Panc1 (cell line): ENCODE measurements at regions not wholly inside any gene's neighbourhood (a gene's known extent, or its start where the extent isn't known, plus 50 kb on each side); places are given as distances from the start of the nearest gene placed in this dataset.

Source experiments
- ATAC-seq: fragments of 200-7000 bp; cut with Tn5 transposase; 2 replicates; pipeline ENCODE4 v1.9.1; 2020; ENCODE audit warnings: mild to moderate bottlenecking, moderate library complexity
- BruUV-seq: library from RNA; stranded (reverse); fragments of 400-500 nt; replicated peaks from 2 replicates; lab custom pipeline; 2021; lab: Mats Ljungman, UMichigan
- CTCF ChIA-PET: fragments of 300-600 bp; sonication (Branson Sonifier 250); formaldehyde crosslinking; loops from one replicate; lab custom pipeline; 2022; ENCODE audit warnings: antibody characterized with exemption; lab: Charles Lee
- POLR2A ChIA-PET: fragments of 300-600 bp; sonication (Branson Sonifier 250); formaldehyde crosslinking; loops from one replicate; lab custom pipeline; 2022; ENCODE audit warnings: antibody characterized with exemption; lab: Charles Lee
- DNase-seq: peaks from one replicate; pipeline ENCODE4 v3.0.0-alpha.2; 2010; ENCODE audit warnings: low read depth, low spot score
- H3K27ac ChIP-seq: 2 replicates; pipeline ENCODE4 v1.5.1; 2011; ENCODE audit warnings: mild to moderate bottlenecking, low read length, inconsistent platforms
- H3K27me3 ChIP-seq: fragments of 200-500 bp; sonication (Bioruptor generic); 2 replicates; pipeline ENCODE4 v1.6.0; 2014; ENCODE audit warnings: low read length, inconsistent platforms; ENCODE audit not compliant: control insufficient read depth, insufficient read depth
- H3K36me3 ChIP-seq: fragments of 200-500 bp; sonication (Bioruptor generic); 2 replicates; pipeline ENCODE4 v1.5.1; 2014; ENCODE audit warnings: inconsistent platforms, mild to moderate bottlenecking, low read length, moderate library complexity; ENCODE audit not compliant: control insufficient read depth, insufficient read depth
- H3K4me1 ChIP-seq: 2 replicates; pipeline ENCODE4 v1.5.1; 2011; ENCODE audit warnings: inconsistent platforms, mild to moderate bottlenecking, low read length, moderate library complexity; ENCODE audit not compliant: control insufficient read depth, insufficient read depth
- H3K4me3 ChIP-seq, 2 experiments: 2 replicates each; pipeline ENCODE4 v1.5.1; 2011 to 2012; ENCODE audit warnings: low read depth in 2 of 2, low read length in 2 of 2, mild to moderate bottlenecking in 2 of 2, inconsistent platforms in 1 of 2, moderate library complexity in 1 of 2
- H3K9me3 ChIP-seq: fragments of 200-500 bp; sonication (Bioruptor generic); 2 replicates; pipeline ENCODE4 v1.5.1; 2014; ENCODE audit warnings: low read depth, mild to moderate bottlenecking, inconsistent platforms, low read length, moderate library complexity; ENCODE audit not compliant: control insufficient read depth, insufficient read depth
- POLR2AphosphoS5 ChIP-seq: IDR thresholded peaks from 2 replicates; pipeline ENCODE4 v1.6.1; 2012; ENCODE audit warnings: mild to moderate bottlenecking, low read depth, low read length, moderate library complexity
- SIN3A ChIP-seq: IDR thresholded peaks from 2 replicates; pipeline ENCODE4 v1.6.1; 2012; ENCODE audit warnings: low read depth, mild to moderate bottlenecking, low read length, moderate library complexity, borderline replicate concordance; ENCODE audit not compliant: insufficient read depth
- TCF7L2 ChIP-seq: IDR thresholded peaks from 2 replicates; pipeline ENCODE4 v1.6.1; 2011; ENCODE audit warnings: mild to moderate bottlenecking, low read depth, low read length, inconsistent platforms
- in situ Hi-C: cut with HindIII; loops from 2 replicates; pipeline ENCODE4 v1.10.0; 2016; ENCODE audit warnings: low sequenced_read_pairs, low pct_unique_long_range_greater_than_20kb
- intact Hi-C: fragments of 100-400 bp; cut with micrococcal nuclease; formaldehyde crosslinking; loops from one replicate; pipeline ENCODE4 v1.10.0; 2022; ENCODE audit not compliant: unreplicated experiment
- TF ChIP-seq, protein P1 (sequence below), 2 experiments: IDR thresholded peaks; 2 replicates each; pipeline ENCODE4 v1.6.1; 2011 to 2012; ENCODE audit warnings: low read depth in 2 of 2, control low read depth in 1 of 2, low read length in 1 of 2, mild to moderate bottlenecking in 1 of 2, moderate library complexity in 1 of 2; ENCODE audit not compliant: insufficient read depth in 1 of 2
- TF ChIP-seq, protein P2 (sequence below): fragments of 450-650 bp; IDR thresholded peaks from 2 replicates; pipeline ENCODE4 v1.5.1; 2017; ENCODE audit warnings: mild to moderate bottlenecking

- H3K9me3 ChIP-seq = no peaks in the 10 kb centered on the region
- intact Hi-C loops = no loop called here
- no peak overlapping the region for H3K4me3 ChIP-seq
- no peaks in the 10 kb centered on the region for H3K4me1 ChIP-seq
- H3K36me3 ChIP-seq = no peaks in the 10 kb centered on the region
- no peak overlapping the region for H3K27ac ChIP-seq
- CTCF ChIA-PET = no interaction called here
- TF ChIP-seq, protein P1, sequence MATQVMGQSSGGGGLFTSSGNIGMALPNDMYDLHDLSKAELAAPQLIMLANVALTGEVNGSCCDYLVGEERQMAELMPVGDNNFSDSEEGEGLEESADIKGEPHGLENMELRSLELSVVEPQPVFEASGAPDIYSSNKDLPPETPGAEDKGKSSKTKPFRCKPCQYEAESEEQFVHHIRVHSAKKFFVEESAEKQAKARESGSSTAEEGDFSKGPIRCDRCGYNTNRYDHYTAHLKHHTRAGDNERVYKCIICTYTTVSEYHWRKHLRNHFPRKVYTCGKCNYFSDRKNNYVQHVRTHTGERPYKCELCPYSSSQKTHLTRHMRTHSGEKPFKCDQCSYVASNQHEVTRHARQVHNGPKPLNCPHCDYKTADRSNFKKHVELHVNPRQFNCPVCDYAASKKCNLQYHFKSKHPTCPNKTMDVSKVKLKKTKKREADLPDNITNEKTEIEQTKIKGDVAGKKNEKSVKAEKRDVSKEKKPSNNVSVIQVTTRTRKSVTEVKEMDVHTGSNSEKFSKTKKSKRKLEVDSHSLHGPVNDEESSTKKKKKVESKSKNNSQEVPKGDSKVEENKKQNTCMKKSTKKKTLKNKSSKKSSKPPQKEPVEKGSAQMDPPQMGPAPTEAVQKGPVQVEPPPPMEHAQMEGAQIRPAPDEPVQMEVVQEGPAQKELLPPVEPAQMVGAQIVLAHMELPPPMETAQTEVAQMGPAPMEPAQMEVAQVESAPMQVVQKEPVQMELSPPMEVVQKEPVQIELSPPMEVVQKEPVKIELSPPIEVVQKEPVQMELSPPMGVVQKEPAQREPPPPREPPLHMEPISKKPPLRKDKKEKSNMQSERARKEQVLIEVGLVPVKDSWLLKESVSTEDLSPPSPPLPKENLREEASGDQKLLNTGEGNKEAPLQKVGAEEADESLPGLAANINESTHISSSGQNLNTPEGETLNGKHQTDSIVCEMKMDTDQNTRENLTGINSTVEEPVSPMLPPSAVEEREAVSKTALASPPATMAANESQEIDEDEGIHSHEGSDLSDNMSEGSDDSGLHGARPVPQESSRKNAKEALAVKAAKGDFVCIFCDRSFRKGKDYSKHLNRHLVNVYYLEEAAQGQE (IDR thresholded peaks at IDR 0.05; ENCODE audit: insufficient read depth in 1 of 2, low read depth in 2 of 2, low read length in 1 of 2) = no peak
- TF ChIP-seq TCF7L2 (no peak), SIN3A (no peak), POLR2AphosphoS5 (no peak)
- TF ChIP-seq, protein P2, sequence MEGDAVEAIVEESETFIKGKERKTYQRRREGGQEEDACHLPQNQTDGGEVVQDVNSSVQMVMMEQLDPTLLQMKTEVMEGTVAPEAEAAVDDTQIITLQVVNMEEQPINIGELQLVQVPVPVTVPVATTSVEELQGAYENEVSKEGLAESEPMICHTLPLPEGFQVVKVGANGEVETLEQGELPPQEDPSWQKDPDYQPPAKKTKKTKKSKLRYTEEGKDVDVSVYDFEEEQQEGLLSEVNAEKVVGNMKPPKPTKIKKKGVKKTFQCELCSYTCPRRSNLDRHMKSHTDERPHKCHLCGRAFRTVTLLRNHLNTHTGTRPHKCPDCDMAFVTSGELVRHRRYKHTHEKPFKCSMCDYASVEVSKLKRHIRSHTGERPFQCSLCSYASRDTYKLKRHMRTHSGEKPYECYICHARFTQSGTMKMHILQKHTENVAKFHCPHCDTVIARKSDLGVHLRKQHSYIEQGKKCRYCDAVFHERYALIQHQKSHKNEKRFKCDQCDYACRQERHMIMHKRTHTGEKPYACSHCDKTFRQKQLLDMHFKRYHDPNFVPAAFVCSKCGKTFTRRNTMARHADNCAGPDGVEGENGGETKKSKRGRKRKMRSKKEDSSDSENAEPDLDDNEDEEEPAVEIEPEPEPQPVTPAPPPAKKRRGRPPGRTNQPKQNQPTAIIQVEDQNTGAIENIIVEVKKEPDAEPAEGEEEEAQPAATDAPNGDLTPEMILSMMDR = no peak
- BruUV-seq = no TSS peak
- in situ Hi-C loops = no loop called here
- DNase-seq = no peak
- no peaks in the 10 kb centered on the region for H3K27me3 ChIP-seq
- POLR2A ChIA-PET = no interaction called here
- ATAC-seq = no peak
These were observed 210.3 kb downstream of the MYCN start for GRCh38 chr2:16150456-16151280.

DNA sequence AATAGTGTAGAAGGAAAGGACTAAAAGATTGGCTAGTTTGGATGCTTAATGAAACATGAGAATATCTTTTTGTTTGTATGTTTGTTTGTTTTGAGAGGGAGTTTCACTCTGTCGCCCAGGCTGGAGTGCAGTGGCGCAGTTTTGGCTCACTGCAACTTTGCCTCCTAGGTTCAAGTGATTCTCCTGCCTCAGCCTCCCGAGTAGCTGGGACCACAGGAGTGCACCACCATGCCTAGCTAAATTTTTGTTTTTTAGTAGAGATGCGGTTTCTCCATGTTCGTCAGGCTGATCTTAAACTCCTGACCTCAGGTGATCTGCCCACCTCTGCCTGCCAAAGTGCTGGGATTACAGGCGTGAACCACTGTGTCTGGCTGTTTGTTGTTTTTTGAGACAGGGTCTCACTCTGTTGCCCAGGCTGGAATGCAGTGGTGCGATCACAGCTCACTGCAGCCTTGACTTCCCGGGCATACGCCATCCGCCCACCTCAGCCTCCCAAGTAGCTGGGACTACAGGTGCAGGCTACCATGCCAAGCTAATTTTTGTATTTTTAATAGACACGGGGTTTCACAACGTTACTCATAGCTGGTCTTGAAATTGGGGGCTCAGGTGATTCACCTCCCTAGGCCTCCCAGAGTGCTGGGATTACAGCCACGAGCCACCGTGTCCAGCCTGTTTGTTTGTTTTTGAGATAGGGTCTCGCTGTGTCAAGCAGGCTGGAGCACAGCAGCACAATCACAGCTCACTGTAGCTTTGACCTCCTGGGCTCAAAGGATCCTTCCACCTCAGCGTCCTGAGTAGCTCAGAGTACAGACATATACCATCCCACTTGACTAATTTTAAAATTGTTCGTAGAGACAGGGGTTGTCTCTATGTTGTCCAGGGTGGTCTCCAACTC lies 209.2 kb downstream of the MYCN start:
- BruUV-seq = no TSS peak
- no peaks in the 10 kb centered on the region for H3K4me1 ChIP-seq
- H3K9me3 ChIP-seq = no peaks in the 10 kb centered on the region
- in situ Hi-C loops = no loop called here
- H3K36me3 ChIP-seq = no peaks in the 10 kb centered on the region
- TF ChIP-seq, protein P1 (IDR thresholded peaks at IDR 0.05; ENCODE audit: insufficient read depth in 1 of 2, low read depth in 2 of 2, low read length in 1 of 2) = no peak
- TF ChIP-seq, protein P2 = no peak
- no peak for TF ChIP-seq POLR2AphosphoS5
- no peak for TF ChIP-seq TCF7L2
- no peak for TF ChIP-seq SIN3A
- no peak overlapping the region for H3K4me3 ChIP-seq
- H3K27ac ChIP-seq = no peak overlapping the region
- intact Hi-C loops = no loop called here
- POLR2A ChIA-PET = no interaction called here
- CTCF ChIA-PET = no interaction called here
- no peak; the same call in 1 of the 2 replicates for ATAC-seq
- H3K27me3 ChIP-seq = no peaks in the 10 kb centered on the region
- no peak for DNase-seq
